ENCODE measurements at regions not wholly inside any gene's neighbourhood (a gene's known extent, or its start where the extent isn't known, plus 50 kb on each side); places are given as distances from the start of the nearest gene placed in this dataset.
A peak's percentile ranks its signal among the peaks of the same experiment; 100 is the strongest.

DNA sequence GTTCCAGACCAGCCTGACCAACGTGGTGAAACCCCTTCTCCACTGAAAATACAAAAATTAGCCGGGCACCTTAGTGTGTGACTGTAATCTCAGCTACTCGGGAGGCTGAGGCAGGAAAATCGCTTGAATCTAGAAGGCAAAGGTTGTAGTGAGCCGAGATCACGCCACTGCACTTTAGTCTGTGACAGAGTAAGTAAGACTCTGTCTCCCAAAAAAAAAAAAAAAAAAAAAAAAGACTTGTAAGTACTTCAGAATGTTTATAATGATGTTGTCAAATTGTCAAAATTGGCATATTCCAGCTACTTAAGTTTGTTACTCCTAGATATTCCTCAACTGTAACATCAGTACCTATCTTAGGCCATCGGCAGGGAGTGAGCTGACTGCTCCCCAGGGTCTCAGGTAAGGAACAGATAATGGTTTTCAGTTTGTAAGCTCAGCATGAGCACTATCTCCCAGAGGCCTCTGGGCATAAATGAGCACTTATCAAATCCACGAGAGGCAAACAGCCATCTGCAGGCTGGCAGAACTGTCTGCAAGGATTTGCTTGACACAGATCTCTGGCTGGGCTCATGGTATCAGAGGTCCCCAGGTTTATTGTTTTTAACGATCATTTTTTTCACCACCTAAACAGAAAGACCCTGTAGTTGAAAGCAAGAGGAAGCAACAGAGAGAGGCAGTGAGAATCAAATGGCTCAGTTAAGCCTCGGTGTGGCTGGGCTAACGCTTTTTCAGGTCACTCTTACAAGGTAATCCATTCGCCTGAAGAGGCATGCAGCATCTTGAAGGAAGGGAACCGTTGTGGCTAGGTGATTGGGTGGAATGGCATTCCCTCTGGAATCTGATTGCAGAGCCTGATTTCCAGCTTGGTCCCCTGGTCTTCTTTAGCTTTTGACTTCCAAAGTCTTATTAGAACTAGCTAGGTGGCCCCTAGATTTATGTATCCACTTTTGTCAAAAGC is 115.9 kb downstream of the LY86 start:
- H3K4me3 Mint-ChIP-seq: no peak overlapping the region
- no peak overlapping the region for H3K27ac Mint-ChIP-seq
- H3K4me1 Mint-ChIP-seq: peaks cover 8% of the 10 kb centered on the region
- H3K36me3 Mint-ChIP-seq: peaks cover 2% of the 10 kb centered on the region
- no peaks in the 10 kb centered on the region for H3K27me3 Mint-ChIP-seq
- H3K9me3 Mint-ChIP-seq: no peaks in the 10 kb centered on the region

DNA sequence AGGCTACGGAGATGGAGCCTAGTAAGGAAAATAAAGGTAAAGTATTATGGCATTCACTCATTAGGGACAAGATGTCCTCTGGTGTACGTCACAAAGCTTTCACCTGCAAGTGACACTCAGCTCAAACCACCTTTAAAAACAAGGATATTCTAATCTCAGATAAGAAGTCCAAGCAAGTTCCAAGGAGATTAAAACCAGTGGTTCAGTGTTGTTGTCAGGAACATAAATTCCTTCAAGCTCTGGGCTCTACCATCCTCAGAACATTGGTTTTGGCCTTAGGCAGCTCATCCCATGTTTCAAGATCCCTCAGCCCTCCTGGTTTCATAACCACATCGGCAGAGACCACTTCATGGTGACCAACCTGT is 116.5 kb downstream of the LY86 start:
- Mint-ChIP-seq H3K27me3 (no peaks in the 10 kb centered on the region), H3K4me1 (peaks cover 8% of the 10 kb centered on the region), H3K4me3 (no peak overlapping the region), H3K27ac (no peak overlapping the region), H3K9me3 (no peaks in the 10 kb centered on the region), H3K36me3 (peaks cover 2% of the 10 kb centered on the region)

DNA sequence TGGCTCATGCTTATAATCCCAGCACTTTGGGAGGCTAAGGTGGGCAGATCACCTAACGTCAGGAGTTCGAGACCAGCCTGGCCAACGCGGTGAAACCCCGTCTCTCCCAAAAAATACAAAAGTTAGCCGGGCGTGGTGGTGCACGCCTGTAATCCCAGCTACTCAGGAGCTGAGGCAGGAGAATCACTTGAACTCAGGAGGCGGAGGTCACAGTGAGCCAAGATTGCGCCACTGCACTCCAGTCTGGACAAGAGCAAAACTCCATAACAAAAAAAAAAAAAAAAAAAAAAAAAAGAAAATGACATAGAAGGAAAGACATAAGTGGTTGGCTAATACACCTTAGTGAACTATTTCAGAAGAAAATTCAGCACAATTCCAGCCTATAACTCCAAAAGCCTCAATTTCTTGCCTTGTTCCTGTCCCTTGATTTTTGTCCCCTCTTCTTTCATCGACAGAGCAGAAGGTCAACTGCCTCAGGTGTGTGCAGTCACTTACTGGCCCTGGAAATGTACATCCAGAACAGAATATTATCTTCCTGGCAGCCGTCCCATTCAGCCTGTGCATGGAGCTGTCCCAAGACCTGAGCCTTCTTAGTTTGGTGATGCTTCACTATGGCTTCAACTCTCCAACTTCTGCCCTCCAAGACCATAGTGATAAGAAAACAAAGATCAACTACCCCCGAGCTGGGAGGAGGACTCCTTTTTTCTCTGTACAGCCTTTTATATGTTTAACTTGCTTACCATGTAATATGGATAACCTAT is 117.6 kb downstream of the LY86 start:
- Mint-ChIP-seq H3K27me3 (no peaks in the 10 kb centered on the region), H3K9me3 (no peaks in the 10 kb centered on the region), H3K4me3 (no peak overlapping the region), H3K4me1 (peaks cover 11% of the 10 kb centered on the region), H3K36me3 (peaks cover 2% of the 10 kb centered on the region), H3K27ac (no peak overlapping the region)

DNA sequence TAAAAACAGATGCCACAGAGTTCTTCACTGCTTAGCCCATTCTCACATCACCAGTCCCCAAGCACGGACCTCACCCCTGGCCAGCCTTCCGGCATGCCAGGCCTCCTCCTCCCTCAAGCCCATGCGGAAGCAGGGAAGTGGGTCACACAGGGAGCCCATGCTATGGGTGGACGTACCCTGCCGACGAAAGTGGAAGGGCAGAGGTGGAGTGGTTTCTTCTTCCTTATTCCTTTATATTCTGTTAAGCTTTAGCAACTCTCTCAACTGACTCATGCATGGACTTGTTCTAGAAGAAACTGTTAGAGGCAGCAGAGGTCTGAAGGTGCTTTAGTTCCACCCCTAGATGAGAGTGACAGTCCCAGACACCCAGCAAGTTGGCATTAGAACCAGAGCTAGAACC is 118.6 kb downstream of the LY86 start:
- Mint-ChIP-seq H3K4me3 (no peak overlapping the region), H3K27me3 (no peaks in the 10 kb centered on the region)

DNA sequence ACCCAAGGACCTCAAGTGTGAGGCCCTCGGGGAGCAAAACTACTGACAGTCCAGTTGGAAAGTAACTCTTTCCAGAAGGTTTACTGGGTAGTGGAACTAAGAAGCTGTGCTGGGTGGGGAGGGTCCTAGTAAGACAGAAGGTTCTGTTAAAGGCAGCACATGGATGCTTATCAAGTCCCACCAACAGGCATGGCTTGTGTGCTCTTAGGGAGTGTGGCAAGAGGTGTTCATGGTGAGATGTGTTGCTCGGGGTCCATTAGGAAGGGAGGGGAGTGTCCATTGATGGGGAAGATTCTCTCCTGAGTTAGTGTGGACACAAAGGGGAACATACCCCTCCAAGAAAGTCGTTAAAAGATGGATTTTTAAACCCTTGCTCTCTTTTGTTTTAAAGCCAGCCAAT is 120.6 kb downstream of the LY86 start:
- Mint-ChIP-seq H3K27me3 (no peaks in the 10 kb centered on the region), H3K27ac (no peak overlapping the region), H3K4me3 (no peak overlapping the region), H3K9me3 (no peaks in the 10 kb centered on the region), H3K36me3 (no peaks in the 10 kb centered on the region), H3K4me1 (peaks cover 24% of the 10 kb centered on the region)

More for the DNA sequence above, 118.6 kb downstream of the LY86 start:
- H3K36me3 Mint-ChIP-seq: no peaks in the 10 kb centered on the region
- no peaks in the 10 kb centered on the region for H3K9me3 Mint-ChIP-seq
- peaks cover 22% of the 10 kb centered on the region for H3K4me1 Mint-ChIP-seq
- no peak overlapping the region for H3K27ac Mint-ChIP-seq

DNA sequence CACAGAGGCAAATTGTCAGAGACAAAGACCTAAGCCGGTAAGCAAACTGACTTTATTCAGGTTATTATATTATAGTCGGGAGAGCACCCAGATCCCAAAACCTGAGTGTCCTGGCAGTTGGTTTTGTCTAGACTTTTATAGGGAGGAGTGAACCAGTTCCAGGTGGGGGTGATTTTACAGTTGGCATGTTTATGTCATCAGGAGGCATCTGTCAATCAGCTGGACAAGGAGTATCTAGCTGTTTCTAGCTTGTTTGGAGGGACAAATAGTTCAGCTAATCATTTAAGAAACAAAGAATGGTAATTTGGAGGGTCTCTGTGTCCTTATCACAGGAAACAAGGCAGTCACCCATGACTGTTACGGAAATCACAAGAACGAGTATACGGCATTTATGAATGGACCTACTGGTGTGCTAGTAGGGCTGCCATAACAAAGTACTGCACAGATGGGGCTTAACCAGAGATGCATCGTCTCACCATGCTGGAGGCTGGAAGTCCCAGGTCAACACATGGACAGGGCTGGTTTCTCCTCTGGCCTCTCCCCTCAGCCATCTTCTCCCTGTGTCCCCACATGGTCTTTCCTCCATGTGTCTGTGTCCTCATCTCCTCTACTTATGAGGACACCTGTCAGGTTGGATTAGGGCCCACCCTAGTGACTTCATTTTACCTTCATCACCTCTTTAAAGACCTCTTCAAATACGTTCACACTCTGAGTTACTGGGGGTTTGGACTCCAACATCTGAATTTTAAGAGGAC is 122.7 kb downstream of the LY86 start:
- H3K4me1 Mint-ChIP-seq: peaks cover 24% of the 10 kb centered on the region
- no peaks in the 10 kb centered on the region for H3K36me3 Mint-ChIP-seq
- no peaks in the 10 kb centered on the region for H3K9me3 Mint-ChIP-seq
- H3K27ac Mint-ChIP-seq: no peak overlapping the region
- no peaks in the 10 kb centered on the region for H3K27me3 Mint-ChIP-seq
- H3K4me3 Mint-ChIP-seq: peak overlapping the region; percentile 40

DNA sequence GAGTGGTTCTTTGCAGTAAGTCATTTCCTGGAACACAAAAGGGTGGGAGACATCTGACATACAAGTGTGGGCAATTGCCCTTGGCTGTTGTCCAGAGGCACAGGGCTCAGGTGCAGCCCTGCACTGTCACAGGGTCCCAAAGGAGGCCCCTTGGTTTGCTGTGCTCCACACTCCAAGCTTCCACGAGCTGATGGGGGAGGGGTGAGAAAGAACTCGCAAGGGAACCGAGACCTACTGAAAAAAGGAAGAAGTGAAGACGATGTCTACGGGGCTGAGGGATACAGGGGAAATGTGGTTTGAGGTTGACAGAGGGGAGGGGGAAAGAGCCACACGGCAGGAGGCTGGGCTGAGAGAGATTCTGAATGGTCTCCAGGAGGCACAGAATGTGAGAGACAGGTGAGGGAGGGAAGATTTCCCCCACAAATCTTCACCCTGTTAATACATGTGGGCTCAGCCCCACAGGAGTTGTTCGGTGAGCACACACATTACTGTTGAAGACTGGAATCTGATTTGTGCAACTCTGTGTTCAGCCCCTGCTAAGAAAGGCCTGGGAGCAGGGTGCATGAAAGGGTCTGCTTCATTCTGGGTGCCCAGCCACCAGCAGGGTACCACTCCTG is 123.4 kb downstream of the LY86 start:
- Mint-ChIP-seq H3K27me3 (no peaks in the 10 kb centered on the region), H3K4me1 (peaks cover 24% of the 10 kb centered on the region), H3K4me3 (peak overlapping the region; percentile 40), H3K27ac (no peak overlapping the region), H3K36me3 (no peaks in the 10 kb centered on the region), H3K9me3 (no peaks in the 10 kb centered on the region)

DNA sequence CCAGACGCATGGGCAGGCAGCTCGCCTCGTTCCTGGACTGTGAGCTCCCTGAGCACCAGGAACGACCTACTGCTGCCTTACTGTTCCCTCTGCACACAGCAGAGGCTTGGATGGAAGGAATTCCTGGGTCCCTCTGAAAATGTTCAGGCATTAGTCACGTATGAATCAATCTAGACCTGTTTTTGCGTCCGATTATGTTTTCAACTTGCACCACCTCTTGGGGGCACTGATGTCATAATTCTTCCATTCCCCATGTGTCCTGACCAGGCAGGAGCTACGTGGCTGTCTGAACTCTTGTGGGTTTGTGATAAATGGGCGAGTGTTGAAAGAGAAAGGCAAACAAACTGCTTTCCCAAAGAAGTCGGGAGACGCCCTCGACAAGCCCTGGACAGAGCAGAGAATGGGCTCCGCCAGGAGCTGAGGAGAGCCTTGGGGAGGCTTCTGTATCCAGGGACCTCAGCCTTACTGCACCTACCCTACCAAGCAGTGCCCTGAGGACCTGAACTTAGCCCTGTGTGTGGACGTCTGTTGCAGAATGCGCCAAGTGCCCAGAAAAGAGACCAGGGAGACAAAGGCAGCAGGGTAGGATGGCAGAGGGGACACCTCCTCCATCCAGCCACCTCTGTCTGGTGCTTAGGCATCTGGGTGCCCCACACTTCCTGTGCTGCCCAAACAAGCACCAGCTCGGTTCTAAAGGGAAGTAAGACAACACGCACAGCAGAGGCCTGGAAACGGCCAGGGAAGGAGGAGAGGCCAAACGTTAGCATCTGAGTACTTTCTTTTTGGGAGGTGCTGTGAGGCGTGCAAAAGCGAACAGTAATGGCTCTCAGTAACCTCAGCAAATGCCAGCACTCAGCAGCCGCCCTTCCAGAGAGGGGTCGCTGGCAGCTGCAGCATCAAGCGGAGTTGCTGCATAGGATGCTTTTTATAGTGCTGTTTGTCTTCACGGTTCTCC is 124.2 kb downstream of the LY86 start:
- Mint-ChIP-seq H3K27me3 (no peaks in the 10 kb centered on the region), H3K27ac (no peak overlapping the region), H3K4me1 (peaks cover 24% of the 10 kb centered on the region), H3K36me3 (no peaks in the 10 kb centered on the region), H3K4me3 (no peak overlapping the region), H3K9me3 (no peaks in the 10 kb centered on the region)

DNA sequence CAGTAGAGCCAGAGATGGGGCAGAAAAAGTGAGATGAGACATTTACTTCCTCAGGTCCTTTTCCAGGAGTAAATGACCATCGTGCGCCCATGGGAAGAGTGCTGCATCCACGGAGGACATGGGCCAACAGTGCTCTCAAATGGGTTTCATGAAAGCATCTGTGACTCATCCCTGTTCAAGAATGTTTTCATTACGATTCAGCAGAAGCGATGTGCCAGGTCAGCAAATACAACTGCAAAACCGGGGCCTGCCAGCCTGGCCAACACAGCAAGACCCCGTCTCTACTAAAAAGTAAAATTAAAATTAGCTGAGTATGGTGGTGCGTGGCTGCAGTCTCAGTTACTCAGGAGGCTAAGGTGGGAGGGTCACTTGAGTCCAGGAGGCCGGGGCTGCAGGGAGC is 125.1 kb downstream of the LY86 start:
- Mint-ChIP-seq H3K9me3 (no peaks in the 10 kb centered on the region), H3K27ac (no peak overlapping the region), H3K4me3 (no peak overlapping the region), H3K4me1 (peaks cover 27% of the 10 kb centered on the region), H3K36me3 (no peaks in the 10 kb centered on the region), H3K27me3 (no peaks in the 10 kb centered on the region)

DNA sequence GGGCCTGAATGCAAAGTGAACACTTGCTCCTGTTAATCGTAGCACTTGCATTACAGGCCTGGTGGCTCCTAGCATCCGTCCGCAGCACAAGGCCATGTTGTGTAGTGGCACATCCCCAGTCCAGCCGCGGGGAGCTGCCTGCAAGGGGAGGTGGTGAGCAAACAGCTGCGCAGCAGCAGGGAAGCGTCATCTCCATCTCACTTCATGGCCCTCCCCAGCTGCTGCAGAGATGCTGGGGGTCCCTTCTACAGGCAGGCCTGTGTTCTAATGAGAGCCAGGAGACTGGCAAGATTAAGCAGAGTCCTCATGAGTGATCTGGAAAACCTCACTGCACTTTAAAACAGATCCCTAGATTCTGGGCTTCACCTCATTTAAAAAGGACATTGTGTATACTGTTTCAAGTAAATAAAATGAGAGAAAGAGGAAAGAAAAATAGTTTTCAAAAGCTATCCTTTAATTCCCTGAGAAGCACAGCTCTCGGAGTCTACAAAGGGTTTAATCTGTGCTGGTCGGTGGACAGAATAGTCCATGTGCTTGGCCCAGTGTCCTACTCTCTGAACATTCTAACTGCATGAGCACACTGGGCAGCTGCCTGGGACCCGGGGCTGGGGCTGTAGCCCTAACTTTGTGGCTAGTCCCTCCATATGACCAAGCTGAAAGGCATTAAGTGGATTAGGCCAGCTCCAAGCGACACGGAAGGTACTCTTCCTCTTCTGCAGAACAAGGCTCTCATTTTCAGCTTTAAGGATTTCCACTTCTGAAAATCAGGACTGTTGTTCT is 125.8 kb downstream of the LY86 start:
- Mint-ChIP-seq H3K4me3 (no peak overlapping the region), H3K9me3 (no peaks in the 10 kb centered on the region), H3K27ac (no peak overlapping the region), H3K27me3 (no peaks in the 10 kb centered on the region), H3K36me3 (no peaks in the 10 kb centered on the region), H3K4me1 (peaks cover 27% of the 10 kb centered on the region)

DNA sequence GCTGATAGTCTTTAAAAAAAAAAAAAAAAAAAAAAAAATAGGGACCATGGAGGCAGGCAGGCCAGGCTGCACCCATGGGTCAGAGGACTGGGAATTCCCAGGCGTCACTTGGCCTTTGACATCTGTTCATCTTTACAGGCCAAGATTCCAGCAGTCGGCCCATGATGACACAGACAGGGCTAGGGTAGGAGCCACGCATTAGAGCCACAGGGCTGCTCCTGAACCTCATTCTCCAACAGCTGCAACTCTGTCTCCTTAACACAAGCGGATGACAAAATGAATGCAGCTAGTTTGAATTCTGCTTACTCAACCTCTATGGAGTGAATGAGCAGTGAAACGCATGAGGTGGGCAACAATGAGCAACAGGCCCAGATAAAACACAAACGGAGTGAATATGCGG is 126.4 kb downstream of the LY86 start:
- Mint-ChIP-seq H3K27ac (no peak overlapping the region), H3K36me3 (no peaks in the 10 kb centered on the region), H3K9me3 (no peaks in the 10 kb centered on the region), H3K4me3 (no peak overlapping the region), H3K27me3 (no peaks in the 10 kb centered on the region), H3K4me1 (peaks cover 27% of the 10 kb centered on the region)

DNA sequence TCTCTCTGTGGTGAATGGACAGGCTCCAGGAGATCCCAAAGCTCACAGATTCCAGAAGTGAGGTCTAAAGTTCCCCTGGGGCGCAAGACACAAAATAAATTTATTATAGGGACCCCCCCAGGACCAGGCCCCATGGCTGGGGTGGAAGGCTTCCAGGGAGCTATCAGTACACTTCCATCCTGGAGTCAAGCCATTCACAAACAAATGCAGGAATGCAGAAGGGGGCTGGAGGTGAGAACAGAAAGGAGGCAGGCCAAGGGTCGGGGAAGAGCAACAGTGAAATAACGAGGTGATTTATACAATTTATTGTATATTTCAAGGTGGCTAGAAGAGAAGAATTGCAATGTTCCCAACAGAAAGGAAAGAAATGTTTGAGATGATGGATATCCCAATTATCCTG is 126.9 kb downstream of the LY86 start:
- H3K27ac Mint-ChIP-seq: no peak overlapping the region
- H3K4me1 Mint-ChIP-seq: peaks cover 27% of the 10 kb centered on the region
- no peaks in the 10 kb centered on the region for H3K27me3 Mint-ChIP-seq
- no peak overlapping the region for H3K4me3 Mint-ChIP-seq
- H3K9me3 Mint-ChIP-seq: no peaks in the 10 kb centered on the region
- H3K36me3 Mint-ChIP-seq: no peaks in the 10 kb centered on the region

DNA sequence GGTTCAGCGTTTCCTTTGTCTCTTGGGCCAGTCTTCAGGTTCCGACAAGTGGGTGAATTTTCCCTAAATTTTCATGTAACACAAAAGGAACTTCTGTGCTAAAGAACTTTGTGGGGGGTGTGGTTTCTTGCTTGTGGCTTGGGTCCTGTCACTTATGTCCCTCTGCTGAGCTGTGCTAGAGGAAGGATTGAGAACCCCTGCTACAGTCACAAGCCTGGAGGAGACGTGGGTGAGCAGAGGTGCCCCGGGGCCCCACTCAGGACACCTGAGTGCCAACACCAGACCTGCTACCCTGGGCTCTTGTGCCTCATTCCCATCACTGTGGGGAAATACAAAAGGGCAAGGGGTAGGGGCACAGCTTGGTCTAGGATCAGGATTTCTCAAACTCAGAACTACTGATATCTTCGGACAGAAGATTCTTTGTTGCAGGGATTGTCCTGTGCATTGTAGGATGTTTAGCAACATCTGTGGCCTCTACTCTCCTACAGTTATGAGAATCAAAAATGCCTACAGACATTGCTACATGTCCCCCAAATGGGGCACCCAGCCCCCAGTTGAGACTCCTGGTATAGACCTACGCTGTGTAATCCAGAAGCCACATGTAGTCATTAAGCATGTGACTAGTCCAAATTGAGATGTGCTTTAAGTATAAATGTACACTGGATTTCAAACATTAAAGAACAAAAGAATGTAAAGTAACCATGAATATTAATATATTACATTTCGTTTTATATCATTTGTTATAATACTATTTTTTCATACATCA is 128.7 kb downstream of the LY86 start:
- no peaks in the 10 kb centered on the region for H3K9me3 Mint-ChIP-seq
- H3K36me3 Mint-ChIP-seq: no peaks in the 10 kb centered on the region
- H3K27me3 Mint-ChIP-seq: no peaks in the 10 kb centered on the region
- H3K4me1 Mint-ChIP-seq: peaks cover 13% of the 10 kb centered on the region
- H3K27ac Mint-ChIP-seq: no peak overlapping the region
- no peak overlapping the region for H3K4me3 Mint-ChIP-seq

Measured in activated naive CD4-positive, alpha-beta T cell treated with anti-CD3 and anti-CD28 coated beads, Interleukin-2, amount 50 U/mL, for 24 hours (primary cell).